ENCODE measurements at regions not wholly inside any gene's neighbourhood (a gene's known extent, or its start where the extent isn't known, plus 50 kb on each side); places are given as distances from the start of the nearest gene placed in this dataset.

DNA sequence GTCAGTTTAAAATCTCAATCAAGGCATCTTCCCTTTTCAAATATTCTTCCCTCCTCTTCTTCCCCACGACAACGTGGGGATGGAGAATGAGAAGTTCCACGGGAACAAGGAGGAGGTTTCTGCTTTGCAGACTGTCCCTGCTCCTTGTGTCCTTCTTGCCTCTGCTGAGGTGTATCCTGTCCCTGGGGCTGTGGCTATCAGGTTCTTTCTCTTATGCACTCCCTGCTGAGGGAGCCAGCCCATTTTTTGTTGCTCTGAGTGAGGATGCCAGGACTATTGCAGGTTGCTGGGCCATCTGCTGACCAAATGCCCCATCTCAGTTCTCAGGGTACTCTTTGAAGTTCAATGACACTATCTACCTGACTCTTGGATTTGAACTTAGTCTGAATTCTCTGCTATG, 533.6 kb downstream of the RNF144B start (continued):
- TF ChIP-seq, protein P1, sequence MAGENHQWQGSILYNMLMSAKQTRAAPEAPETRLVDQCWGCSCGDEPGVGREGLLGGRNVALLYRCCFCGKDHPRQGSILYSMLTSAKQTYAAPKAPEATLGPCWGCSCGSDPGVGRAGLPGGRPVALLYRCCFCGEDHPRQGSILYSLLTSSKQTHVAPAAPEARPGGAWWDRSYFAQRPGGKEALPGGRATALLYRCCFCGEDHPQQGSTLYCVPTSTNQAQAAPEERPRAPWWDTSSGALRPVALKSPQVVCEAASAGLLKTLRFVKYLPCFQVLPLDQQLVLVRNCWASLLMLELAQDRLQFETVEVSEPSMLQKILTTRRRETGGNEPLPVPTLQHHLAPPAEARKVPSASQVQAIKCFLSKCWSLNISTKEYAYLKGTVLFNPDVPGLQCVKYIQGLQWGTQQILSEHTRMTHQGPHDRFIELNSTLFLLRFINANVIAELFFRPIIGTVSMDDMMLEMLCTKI (IDR thresholded peaks at IDR 0.05; ENCODE audit: partially characterized antibody): no peak
- no peak for TF ChIP-seq DACH1 (IDR thresholded peaks at IDR 0.05; ENCODE audit: partially characterized antibody)
- no peak for TF ChIP-seq ZNF79 (CRISPR knock-in tag; IDR thresholded peaks at IDR 0.05; ENCODE audit: low read depth)
- no peak for TF ChIP-seq SAFB2 (IDR thresholded peaks at IDR 0.05; ENCODE audit: borderline replicate concordance, low read depth, low read length, severe bottlenecking)

DNA sequence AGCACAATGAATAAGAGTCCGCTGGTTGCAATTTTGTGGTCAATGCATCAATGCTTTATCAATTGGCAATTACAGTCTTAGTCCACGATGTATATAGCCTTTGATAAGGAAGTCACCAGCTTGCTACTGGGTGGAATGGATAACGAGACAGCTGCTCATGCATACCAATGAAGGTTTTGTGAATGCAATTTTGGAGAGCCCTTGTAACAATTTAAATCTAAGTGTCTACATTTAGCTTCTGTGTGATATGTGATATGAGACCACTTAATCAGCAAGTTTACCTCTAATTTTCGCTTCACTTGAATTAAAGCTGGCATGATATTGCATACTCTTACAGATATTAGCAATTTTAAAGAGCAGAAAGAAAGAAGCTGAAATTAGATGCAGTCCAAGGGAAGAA, 543.9 kb downstream of the RNF144B start:
- in situ Hi-C loops (cut with MboI) (no loop called here), intact Hi-C loops (cut with micrococcal nuclease) (no loop called here)
- H2AFZ ChIP-seq (ENCODE audit: low read depth, low read length): no peak overlapping the region
- ATAC-seq (no peak), DNase-seq (ENCODE audit: extremely low read depth in 1 of 4, low spot score in 3 of 4) (no peak), FAIRE-seq (no peak)
- no peaks in the 10 kb centered on the region for H3K27me3 ChIP-seq (ENCODE audit: control insufficient read depth in 2 of 2, insufficient read depth in 2 of 2, low read length in 2 of 2)
- TF ChIP-seq RBBP5 (IDR thresholded peaks at IDR 0.05; ENCODE audit: borderline replicate concordance, insufficient read depth, low read length, poor library complexity, severe bottlenecking) (no peak), XRCC3 (IDR thresholded peaks at IDR 0.05) (no peak), KLF16 (IDR thresholded peaks at IDR 0.05) (no peak), RFX7 (CRISPR knock-in tag; IDR thresholded peaks at IDR 0.05) (no peak), SPI1 (IDR thresholded peaks at IDR 0.05; ENCODE audit: borderline replicate concordance, low read depth, low read length) (no peak), ZSCAN32 (CRISPR knock-in tag; IDR thresholded peaks at IDR 0.05) (no peak)
- no peaks in the 10 kb centered on the region; the same call in 1 of the 2 replicates for H3K9me3 ChIP-seq (replicated peaks; ENCODE audit: control insufficient read depth, insufficient read depth, low read depth, low read length)
- 0% methylated on average over 4 of the region's 4 CpGs for WGBS (ENCODE audit: insufficient coverage, low coverage, missing lambda C conversion rate)
- H3K4me2 ChIP-seq (ENCODE audit: insufficient read depth, low read length): no peak overlapping the region
- H3K79me2 ChIP-seq (ENCODE audit: control insufficient read depth, insufficient read depth, low read length): no peaks in the 10 kb centered on the region
- H3K4me1 ChIP-seq (replicated peaks in 1 of 2; ENCODE audit: control insufficient read depth in 2 of 2, insufficient read depth in 2 of 2, low read length in 2 of 2): no peaks in the 10 kb centered on the region
- no peak overlapping the region for H3K27ac ChIP-seq (ENCODE audit: extremely low read depth, low read depth, low read length)
- no peak overlapping the region for H3K9ac ChIP-seq (ENCODE audit: insufficient read depth in 1 of 2, low read depth in 2 of 2, low read length in 2 of 2)
- ChIA-PET CTCF (ENCODE audit: low intra/inter-chr PET ratio) (no interaction called here), POLR2A (no interaction called here)
- no peaks in the 10 kb centered on the region for H3K36me3 ChIP-seq (ENCODE audit: control insufficient read depth, insufficient read depth, low read length)
- BruUV-seq (replicated peaks): no TSS peak
- H3K9me1 ChIP-seq (ENCODE audit: control insufficient read depth, insufficient read depth, low read length): no peaks in the 10 kb centered on the region
- no peaks in the 10 kb centered on the region for H4K20me1 ChIP-seq (replicated peaks; ENCODE audit: control insufficient read depth, insufficient read depth, low read length)
- no peak overlapping the region for H3K4me3 ChIP-seq
